Keratinocyte (primary cell): ENCODE measurements at regions not wholly inside any gene's neighbourhood (a gene's known extent, or its start where the extent isn't known, plus 50 kb on each side); places are given as distances from the start of the nearest gene placed in this dataset.

Experiments
- CTCF ChIP-seq, 3 experiments: IDR thresholded peaks in 1 of 3; conservative IDR thresholded peaks in 1 of 3; optimal IDR thresholded peaks in 1 of 3; 2 replicates in 2 of 3; 3 replicates in 1 of 3; pipeline versions ENCODE3 to v1.5.1; 2011; ENCODE audit warnings: low read length in 3 of 3, mild to moderate bottlenecking in 3 of 3, moderate library complexity in 2 of 3, control low read depth in 1 of 3, inconsistent platforms in 1 of 3; ENCODE audit not compliant: insufficient read depth in 2 of 3; ENCODE audit errors: extremely low read depth in 1 of 3
- EZH2 ChIP-seq: IDR thresholded peaks from one replicate; pipeline ENCODE4 v1.6.1; 2012; ENCODE audit warnings: inconsistent platforms, mild to moderate bottlenecking, low read length, moderate library complexity

GRCh38 chr15:60130398-60130797, 126.3 kb downstream of the FOXB1 start:
- TF ChIP-seq CTCF (optimal IDR thresholded peaks at IDR 0.05 in 1 of 3, IDR thresholded peaks at IDR 0.05 in 1 of 3, conservative IDR thresholded peaks at IDR 0.05 in 1 of 3; ENCODE audit: extremely low read depth in 1 of 3, insufficient read depth in 2 of 3, low read length in 3 of 3) = no peak
- no peak for TF ChIP-seq EZH2
